HCT116 (cell line): ENCODE measurements at regions not wholly inside any gene's neighbourhood (a gene's known extent, or its start where the extent isn't known, plus 50 kb on each side); places are given as distances from the start of the nearest gene placed in this dataset.

Source experiments
- ATAC-seq: fragments of 200-7000 bp; cut with Tn5 transposase; 2 replicates; pipeline ENCODE4 v1.9.1; 2020; ENCODE audit warnings: mild to moderate bottlenecking, moderate library complexity
- BruUV-seq: library from RNA; stranded (reverse); fragments of 400-500 nt; replicated peaks from 2 replicates; lab custom pipeline; 2021; lab: Mats Ljungman, UMichigan
- CTCF ChIA-PET: fragments of 300-600 bp; sonication (Branson Sonifier 250); formaldehyde crosslinking; loops from one replicate; lab custom pipeline; 2021; ENCODE audit warnings: antibody characterized with exemption; lab: Charles Lee
- POLR2A ChIA-PET: fragments of 300-600, 350-600 bp; sonication (Branson Sonifier 250); formaldehyde crosslinking; loops from one replicate; lab custom pipeline; 2021; ENCODE audit warnings: antibody characterized with exemption; lab: Charles Lee
- RAD21 ChIA-PET, 2 experiments: fragments of 300-600 bp; sonication (Branson Sonifier 250); formaldehyde crosslinking; loops; one replicate each; lab custom pipeline; 2023; ENCODE audit warnings: low total read pairs in 2 of 2; ENCODE audit not compliant: uncharacterized antibody in 2 of 2, unreplicated experiment in 2 of 2, low non-redundant PET in 1 of 2; lab: Charles Lee
- DNase-seq: peaks from one replicate; pipeline ENCODE4 v3.0.0-alpha.2; 2010; ENCODE audit warnings: low read depth, low spot score
- H2AFZ ChIP-seq: fragments of 200-600 bp; shearing (Covaris generic), sonication (generic); 2 replicates; pipeline ENCODE4 v1.6.1; 2017; ENCODE audit warnings: low read depth, mixed run types, mixed read lengths, antibody characterized with exemption, low read length; ENCODE audit not compliant: poor library complexity, severe bottlenecking
- H3K27ac ChIP-seq: 2 replicates; pipeline ENCODE4 v1.5.1; 2012; ENCODE audit warnings: low read depth, low read length
- H3K27me3 ChIP-seq: fragments of 200-600 bp; sonication (generic); 2 replicates; pipeline ENCODE4 v1.6.1; 2016; ENCODE audit warnings: mixed run types, low read length, mixed read lengths; ENCODE audit not compliant: insufficient read depth
- H3K36me3 ChIP-seq, 2 experiments: fragments of 200-500 bp in 1 of 2; fragments of 200-600 bp in 1 of 2; sonication (Bioruptor generic) in 1 of 2; sonication (generic) in 1 of 2; 2 replicates each; pipeline versions ENCODE4 v1.5.1 to v1.6.1; 2014 to 2016; ENCODE audit warnings: low read length in 2 of 2, inconsistent platforms in 1 of 2, mixed read lengths in 1 of 2, mixed run types in 1 of 2; ENCODE audit not compliant: insufficient read depth in 2 of 2, control insufficient read depth in 1 of 2
- H3K4me1 ChIP-seq, 2 experiments: fragments of 200-600 bp in 1 of 2; sonication (generic) in 1 of 2; 2 replicates each; pipeline versions ENCODE4 v1.5.1 to v1.6.1; 2012 to 2017; ENCODE audit warnings: low read length in 2 of 2, inconsistent platforms in 1 of 2, mild to moderate bottlenecking in 1 of 2, mixed read lengths in 1 of 2, mixed run types in 1 of 2, moderate library complexity in 1 of 2; ENCODE audit not compliant: insufficient read depth in 2 of 2, control insufficient read depth in 1 of 2
- H3K4me2 ChIP-seq: fragments of 200-600 bp; sonication (generic); 2 replicates; pipeline ENCODE4 v1.6.1; 2017; ENCODE audit warnings: mixed run types, low read length, mixed read lengths
- H3K4me3 ChIP-seq, 2 experiments: fragments of 200-600 bp in 1 of 2; sonication (generic) in 1 of 2; replicated peaks in 1 of 2; 2 replicates each; pipeline ENCODE4 v1.5.1; 2011 to 2016; ENCODE audit warnings: low read length in 2 of 2, control low read depth in 1 of 2, low read depth in 1 of 2, mild to moderate bottlenecking in 1 of 2, mixed read lengths in 1 of 2, mixed run types in 1 of 2
- H3K79me2 ChIP-seq: fragments of 200-600 bp; sonication (generic); 2 replicates; pipeline ENCODE4 v1.6.1; 2017; ENCODE audit warnings: mild to moderate bottlenecking, mixed run types, low read length, moderate library complexity, mixed read lengths; ENCODE audit not compliant: insufficient read depth
- H3K9ac ChIP-seq: fragments of 200-600 bp; sonication (generic); 2 replicates; pipeline ENCODE4 v1.6.1; 2016; ENCODE audit warnings: low read length, mixed read lengths
- H3K9me2 ChIP-seq: fragments of 200-600 bp; sonication (generic), shearing (Covaris generic); 2 replicates; pipeline ENCODE4 v1.6.1; 2017; ENCODE audit warnings: mixed run types, mild to moderate bottlenecking, moderate library complexity; ENCODE audit not compliant: insufficient read depth
- H3K9me3 ChIP-seq, 2 experiments: fragments of 200-500 bp in 1 of 2; fragments of 200-600 bp in 1 of 2; sonication (Bioruptor generic) in 1 of 2; sonication (generic) in 1 of 2; 2 replicates each; pipeline ENCODE4 v1.6.1; 2014 to 2017; ENCODE audit warnings: low read length in 2 of 2, mixed read lengths in 2 of 2, inconsistent platforms in 1 of 2, low read depth in 1 of 2, mild to moderate bottlenecking in 1 of 2, mixed run types in 1 of 2, moderate library complexity in 1 of 2; ENCODE audit not compliant: control insufficient read depth in 1 of 2, insufficient read depth in 1 of 2
- H4K20me1 ChIP-seq: fragments of 200-600 bp; sonication (generic), shearing (Covaris generic); 2 replicates; pipeline ENCODE4 v1.6.1; 2017; ENCODE audit warnings: mixed run types, mild to moderate bottlenecking, moderate library complexity; ENCODE audit not compliant: insufficient read depth
- ATF3 ChIP-seq: IDR thresholded peaks from 2 replicates; pipeline ENCODE4 v1.6.1; 2012
- CBX3 ChIP-seq: IDR thresholded peaks from 2 replicates; pipeline ENCODE4 v1.6.1; 2012; ENCODE audit warnings: low read depth
- CEBPB ChIP-seq: IDR thresholded peaks from 2 replicates; pipeline ENCODE4 v1.6.1; 2012; ENCODE audit warnings: low read depth
- CTCF ChIP-seq, 3 experiments: fragments of 200-600 bp in 1 of 3; sonication (generic) in 1 of 3; IDR thresholded peaks in 2 of 3; conservative IDR thresholded peaks in 1 of 3; 2 replicates each; pipeline ENCODE4 v1.5.1; 2012 to 2017; ENCODE audit warnings: low read depth in 2 of 3, low read length in 2 of 3, antibody characterized with exemption in 1 of 3, borderline replicate concordance in 1 of 3, control low read depth in 1 of 3, mild to moderate bottlenecking in 1 of 3, mixed read lengths in 1 of 3, mixed run types in 1 of 3, moderate library complexity in 1 of 3; ENCODE audit not compliant: insufficient read depth in 1 of 3
- EGR1 ChIP-seq: IDR thresholded peaks from 2 replicates; pipeline ENCODE4 v1.6.1; 2012; ENCODE audit warnings: low read depth
- ELF1 ChIP-seq: IDR thresholded peaks from 2 replicates; pipeline ENCODE4 v1.6.1; 2012; ENCODE audit warnings: low read depth, borderline replicate concordance
- EZH2 ChIP-seq: fragments of 200-600 bp; sonication (generic); IDR thresholded peaks from 2 replicates; pipeline ENCODE4 v1.6.1; 2017; ENCODE audit warnings: antibody characterized with exemption, mixed run types
- EZH2phosphoT487 ChIP-seq: fragments of 200-600 bp; IDR thresholded peaks from 2 replicates; pipeline ENCODE4 v1.6.1; 2018; ENCODE audit warnings: antibody characterized with exemption, borderline replicate concordance
- FOSL1 ChIP-seq: IDR thresholded peaks from 2 replicates; pipeline ENCODE4 v1.6.1; 2012; ENCODE audit warnings: low read depth
- JUND ChIP-seq: IDR thresholded peaks from 2 replicates; pipeline ENCODE4 v1.6.1; 2012
- POLR2A ChIP-seq: IDR thresholded peaks from 2 replicates; pipeline ENCODE4 v1.7.0; 2011; ENCODE audit warnings: borderline replicate concordance; ENCODE audit not compliant: insufficient read depth, insufficient read length; ENCODE audit errors: extremely low read depth
- RAD21 ChIP-seq: IDR thresholded peaks from 2 replicates; pipeline ENCODE4 v1.6.1; 2012; ENCODE audit warnings: low read depth, mild to moderate bottlenecking
- SIN3A ChIP-seq: IDR thresholded peaks from 2 replicates; pipeline ENCODE4 v1.6.1; 2012; ENCODE audit warnings: low read depth
- SP1 ChIP-seq: IDR thresholded peaks from 2 replicates; pipeline ENCODE4 v1.6.1; 2012; ENCODE audit warnings: low read depth
- SRF ChIP-seq: IDR thresholded peaks from 2 replicates; pipeline ENCODE4 v1.6.1; 2012; ENCODE audit warnings: low read depth
- TCF7L2 ChIP-seq: IDR thresholded peaks from 2 replicates; pipeline ENCODE4 v1.7.0; 2011; ENCODE audit warnings: borderline replicate concordance, inconsistent platforms; ENCODE audit not compliant: insufficient read depth, insufficient read length; ENCODE audit errors: extremely low read depth
- YY1 ChIP-seq: IDR thresholded peaks from 2 replicates; pipeline ENCODE4 v1.6.1; 2011; ENCODE audit warnings: low read length, low read depth, moderate library complexity, mild to moderate bottlenecking; ENCODE audit not compliant: insufficient replicate concordance; ENCODE audit errors: extremely low read depth
- ZFX ChIP-seq: fragments of 450-650 bp; IDR thresholded peaks from 2 replicates; pipeline ENCODE4 v1.6.1; 2017
- ZNF274 ChIP-seq: fragments of 200-500 bp; sonication (Bioruptor generic); IDR thresholded peaks from 2 replicates; pipeline ENCODE4 v1.6.1; 2014; ENCODE audit warnings: mild to moderate bottlenecking, low read depth, low read length, inconsistent platforms
- intact Hi-C: fragments of 100-400 bp; cut with micrococcal nuclease; formaldehyde crosslinking; loops from 2 replicates; pipeline ENCODE4 v1.10.0; 2022
- TF ChIP-seq, protein P1 (sequence below): IDR thresholded peaks from 2 replicates; pipeline ENCODE4 v1.6.1; 2012

GRCh38 chr3:72630969-72631344 lies 217.3 kb downstream of the SHQ1 start (continued):
- TF ChIP-seq JUND (no peak), FOSL1 (no peak), ELF1 (no peak), CEBPB (no peak), RAD21 (no peak), CTCF (IDR thresholded peaks at IDR 0.05 in 2 of 3, conservative IDR thresholded peaks at IDR 0.05 in 1 of 3; ENCODE audit: borderline replicate concordance in 1 of 3, insufficient read depth in 1 of 3, low read depth in 2 of 3, low read length in 2 of 3) (no peak), CBX3 (no peak), ZFX (no peak), SRF (no peak)
- TF ChIP-seq, all 23 proteins: peak for 0

GRCh38 chr3:72630327-72630968 lies 217.8 kb downstream of the SHQ1 start:
- Histone ChIP-seq H3K27ac (no peak overlapping the region), H3K9me2 (no peaks in the 10 kb centered on the region), H3K4me2 (no peak overlapping the region), H3K9ac (no peak overlapping the region)
- no peak for ATAC-seq
- TF ChIP-seq FOSL1 (no peak), SRF (no peak), ELF1 (no peak), EGR1 (no peak), SP1 (no peak), CEBPB (no peak), SIN3A (no peak), ZFX (no peak), CTCF (IDR thresholded peaks at IDR 0.05 in 2 of 3, conservative IDR thresholded peaks at IDR 0.05 in 1 of 3; ENCODE audit: borderline replicate concordance in 1 of 3, insufficient read depth in 1 of 3, low read depth in 2 of 3, low read length in 2 of 3) (no peak), JUND (no peak), ZNF274 (no peak), EZH2 (no peak), TCF7L2 (no peak), POLR2A (no peak), ATF3 (no peak), EZH2phosphoT487 (no peak), CBX3 (no peak), RAD21 (no peak), YY1 (no peak)
- TF ChIP-seq, protein P1, sequence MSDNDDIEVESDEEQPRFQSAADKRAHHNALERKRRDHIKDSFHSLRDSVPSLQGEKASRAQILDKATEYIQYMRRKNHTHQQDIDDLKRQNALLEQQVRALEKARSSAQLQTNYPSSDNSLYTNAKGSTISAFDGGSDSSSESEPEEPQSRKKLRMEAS = no peak
- TF ChIP-seq, all 23 proteins: peak for 0
- H2AFZ ChIP-seq = no peak overlapping the region
- intact Hi-C loops = no loop called here
- H3K9me3 ChIP-seq = no peaks in the 10 kb centered on the region
- no peaks in the 10 kb centered on the region for H3K36me3 ChIP-seq
- H3K79me2 ChIP-seq = no peaks in the 10 kb centered on the region
- BruUV-seq = no TSS peak
- POLR2A ChIA-PET = no interaction called here
- CTCF ChIA-PET = no interaction called here
- H4K20me1 ChIP-seq = no peaks in the 10 kb centered on the region
- no peak for DNase-seq
- RAD21 ChIA-PET = no interaction called here
- H3K4me1 ChIP-seq = peaks cover 31 to 50% of the 10 kb centered on the region in 2 experiments
- H3K27me3 ChIP-seq = no peaks in the 10 kb centered on the region
- no peak overlapping the region for H3K4me3 ChIP-seq
